ENCODE measurements at regions not wholly inside any gene's neighbourhood (a gene's known extent, or its start where the extent isn't known, plus 50 kb on each side); places are given as distances from the start of the nearest gene placed in this dataset.

DNA sequence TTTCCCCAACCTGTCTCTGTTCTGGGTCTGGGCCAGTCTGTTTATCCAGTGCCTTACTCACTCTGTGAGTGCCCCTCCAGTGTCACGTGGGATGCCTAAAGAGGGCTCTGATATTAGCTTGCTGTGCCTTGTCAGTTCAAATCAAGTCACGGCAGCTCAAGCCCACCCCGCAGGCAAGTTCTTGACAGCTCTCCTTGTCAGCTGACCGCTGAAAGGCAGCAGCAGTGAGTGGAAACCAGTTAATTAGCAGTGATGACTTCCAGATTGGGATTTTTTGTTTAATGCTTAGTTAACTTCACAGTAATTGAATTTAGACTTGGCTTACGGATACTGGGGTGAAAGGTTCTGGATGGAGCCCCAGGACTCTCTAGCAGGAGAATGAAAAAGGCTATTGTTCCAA, 210.1 kb downstream of the PSAT1 start:
- no peak for DNase-seq

DNA sequence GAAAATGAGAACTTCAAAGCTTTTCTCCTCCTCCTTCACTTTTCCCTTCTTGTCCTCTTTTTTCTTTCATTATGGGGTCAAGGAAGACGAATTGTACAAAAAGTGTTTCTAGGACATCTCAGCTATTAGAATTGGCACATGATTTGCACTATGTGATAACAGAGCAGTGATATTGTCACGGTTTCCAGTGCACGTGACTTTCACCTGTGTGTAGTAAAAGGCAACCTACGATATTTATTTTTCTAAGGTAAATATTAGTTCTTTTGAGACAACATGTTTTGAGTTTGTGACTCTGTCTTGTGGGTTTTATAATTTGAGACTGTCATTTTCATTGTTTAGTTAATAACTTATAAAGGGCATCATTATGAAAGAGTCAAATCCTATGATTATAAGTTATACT, 213.1 kb downstream of the PSAT1 start:
- no peak for DNase-seq

DNA sequence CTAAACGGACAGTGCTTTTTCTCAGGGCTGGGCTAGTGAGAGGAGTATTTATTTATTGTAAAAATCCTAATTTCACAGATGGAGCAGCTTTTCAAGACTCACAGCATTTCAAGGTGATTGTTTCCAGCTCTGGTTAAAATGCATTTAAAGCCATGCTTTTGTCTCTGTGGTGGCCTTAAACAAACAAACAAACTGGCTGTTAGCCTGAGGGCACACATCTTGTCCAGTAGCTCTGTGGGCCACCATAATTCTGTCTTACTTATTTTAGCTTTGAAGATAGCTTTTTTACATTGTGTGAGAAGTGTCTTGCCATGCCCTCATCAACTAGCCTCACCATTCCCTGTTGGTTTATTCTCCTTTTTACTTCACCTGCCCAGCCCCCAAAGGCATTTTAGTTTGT, 218.2 kb downstream of the PSAT1 start:
- DNase-seq = no peak

DNA sequence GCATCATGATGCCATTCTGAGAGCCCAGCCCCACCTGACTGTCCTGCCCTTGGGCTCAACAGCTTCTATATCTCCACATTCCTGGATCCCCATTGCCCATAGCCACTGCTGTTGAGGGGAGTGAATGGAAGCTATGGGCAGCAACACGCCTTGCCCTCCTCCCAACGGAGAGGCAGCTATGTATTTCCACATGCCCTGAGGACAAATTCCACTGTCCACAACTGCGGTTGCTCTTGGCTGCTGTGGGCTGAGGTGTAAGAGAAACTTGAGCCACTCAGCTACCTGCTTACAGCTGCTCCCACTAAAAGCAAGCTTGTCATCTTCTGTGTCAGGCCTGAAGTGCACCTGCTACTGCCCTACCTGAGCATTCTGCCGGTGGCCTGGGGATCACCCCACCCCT, 222.9 kb downstream of the PSAT1 start:
- no peak for DNase-seq

DNA sequence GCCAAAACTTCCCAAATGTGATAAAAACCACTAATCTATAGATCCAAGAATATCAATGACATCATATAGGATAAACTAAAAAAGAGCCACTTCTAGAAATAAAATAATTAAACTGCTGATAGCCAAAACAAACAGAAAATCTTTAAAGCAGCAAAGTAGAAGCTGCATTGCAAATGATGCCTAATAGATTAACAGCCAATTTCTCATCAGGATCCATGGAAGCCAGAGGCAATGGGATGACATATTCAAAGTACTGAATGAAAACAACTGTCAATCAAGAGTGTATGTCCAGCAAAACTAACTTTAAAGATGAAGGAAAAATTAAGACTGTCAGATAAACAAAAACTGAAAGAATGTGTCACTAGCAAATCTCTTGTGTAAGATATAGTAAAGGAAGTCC, 224.8 kb downstream of the PSAT1 start:
- DNase-seq = no peak

DNA sequence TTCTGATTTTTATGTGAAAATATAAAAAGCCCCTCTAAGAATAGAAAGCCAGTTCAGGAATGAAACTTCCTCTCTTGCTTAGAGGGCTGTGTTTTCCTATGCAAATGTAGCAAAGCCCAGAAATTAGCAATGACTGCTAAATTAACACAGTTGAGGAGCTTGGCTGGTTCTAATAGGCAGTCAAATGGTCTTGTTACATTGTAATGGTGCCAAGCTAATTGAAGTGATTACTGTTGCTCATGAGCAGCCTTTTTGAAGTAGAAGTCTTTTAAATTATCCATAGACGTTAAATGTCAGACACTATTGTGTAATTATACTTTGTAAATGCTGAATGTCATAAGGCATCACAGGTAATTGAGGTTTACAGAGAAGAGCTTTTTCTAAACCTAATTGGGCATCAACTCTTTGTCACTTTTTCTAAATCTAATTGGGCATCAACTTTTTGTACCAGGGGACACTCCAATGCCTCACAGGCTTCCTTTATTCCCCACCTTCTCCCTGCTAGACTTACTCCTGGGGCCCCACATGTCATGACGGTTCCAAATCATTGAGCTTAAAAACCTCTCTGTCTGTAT, 229.1 kb downstream of the PSAT1 start:
- DNase-seq = no peak

DNA sequence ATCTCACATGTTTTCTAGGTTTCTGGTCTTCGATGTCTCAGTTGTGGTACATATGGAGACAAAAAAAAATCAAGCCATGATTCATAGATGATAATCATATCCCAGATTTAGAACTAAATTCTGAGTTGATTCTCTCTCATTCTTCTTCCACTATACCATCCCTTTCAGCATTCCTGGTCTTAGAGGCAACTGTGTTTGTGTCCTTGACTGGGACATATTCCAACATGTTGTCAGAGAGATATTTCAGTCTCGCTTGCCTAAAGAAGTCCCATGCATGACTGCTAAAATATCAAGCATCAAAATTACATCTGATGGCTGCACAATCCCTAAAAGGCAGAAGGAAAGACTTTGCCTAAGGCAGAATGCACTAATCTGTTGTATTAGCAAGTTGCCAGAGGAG, 236.6 kb downstream of the PSAT1 start:
- no peak for DNase-seq

DNA sequence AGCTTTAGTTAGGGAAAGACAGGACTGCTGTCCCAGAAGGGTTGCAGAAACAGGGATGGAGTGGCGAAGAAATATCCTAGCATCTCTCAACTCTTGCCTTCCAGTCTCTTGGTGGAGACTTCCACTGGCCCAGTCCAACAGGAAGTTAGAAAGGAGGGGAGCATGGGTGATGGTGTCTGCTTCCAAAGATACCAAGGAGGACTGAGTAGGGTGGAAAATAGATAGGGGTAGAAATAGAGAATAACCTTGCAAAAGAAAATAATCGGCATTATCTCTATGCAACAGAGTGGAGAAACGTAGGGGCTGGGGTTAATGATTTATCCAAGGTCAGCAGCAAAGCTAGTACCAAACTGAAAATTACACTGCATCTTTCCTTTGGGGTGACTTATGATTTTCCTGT, 242.3 kb downstream of the PSAT1 start:
- DNase-seq = no peak

DNA sequence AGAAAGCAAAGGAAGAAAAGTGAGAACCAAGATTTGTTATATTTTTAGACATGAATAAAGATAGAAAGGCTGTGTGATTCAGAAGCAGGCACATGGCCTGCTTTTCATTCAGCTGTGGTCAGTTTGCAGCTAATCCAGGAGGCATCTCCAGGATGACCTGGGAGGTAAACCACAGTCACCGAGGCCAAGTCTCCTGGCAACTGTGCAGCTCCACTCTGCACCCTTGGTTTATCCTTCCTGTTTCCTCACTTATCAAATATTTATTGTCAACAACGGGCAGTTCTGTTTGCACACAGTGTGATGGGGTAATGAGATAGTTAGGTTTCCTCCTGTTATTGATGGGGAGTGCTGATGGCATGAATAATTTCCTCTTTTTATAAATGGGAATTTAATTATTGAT, 243.0 kb downstream of the PSAT1 start:
- peak; percentile 21 for DNase-seq

DNA sequence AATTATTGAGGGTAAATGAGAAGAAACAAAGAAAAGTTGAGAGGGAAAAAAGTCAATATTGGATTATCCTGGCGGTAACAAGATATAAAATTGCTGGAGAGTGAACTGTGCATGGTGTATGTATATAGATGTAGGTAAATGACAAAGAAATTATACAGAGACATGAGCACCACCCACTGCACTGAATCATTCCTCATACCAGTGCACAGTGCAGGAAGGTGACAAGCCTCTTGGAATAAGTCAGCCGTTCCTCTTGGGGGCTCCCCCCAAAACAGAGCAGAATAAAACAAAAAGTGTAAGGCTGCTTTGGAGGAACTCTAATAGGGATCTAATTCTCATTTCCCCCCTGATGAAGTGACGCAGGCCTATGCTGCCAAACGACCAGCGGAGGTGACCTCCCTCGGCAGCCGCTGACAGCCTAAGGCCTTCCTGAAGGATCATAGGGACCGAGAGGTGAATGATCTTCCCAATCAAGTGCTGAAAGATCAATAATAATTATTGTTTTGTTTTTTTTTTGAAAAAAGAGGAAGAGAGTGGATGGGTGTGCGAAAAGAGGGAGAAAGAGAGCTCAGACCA, 245.0 kb downstream of the PSAT1 start:
- DNase-seq = no peak

DNA sequence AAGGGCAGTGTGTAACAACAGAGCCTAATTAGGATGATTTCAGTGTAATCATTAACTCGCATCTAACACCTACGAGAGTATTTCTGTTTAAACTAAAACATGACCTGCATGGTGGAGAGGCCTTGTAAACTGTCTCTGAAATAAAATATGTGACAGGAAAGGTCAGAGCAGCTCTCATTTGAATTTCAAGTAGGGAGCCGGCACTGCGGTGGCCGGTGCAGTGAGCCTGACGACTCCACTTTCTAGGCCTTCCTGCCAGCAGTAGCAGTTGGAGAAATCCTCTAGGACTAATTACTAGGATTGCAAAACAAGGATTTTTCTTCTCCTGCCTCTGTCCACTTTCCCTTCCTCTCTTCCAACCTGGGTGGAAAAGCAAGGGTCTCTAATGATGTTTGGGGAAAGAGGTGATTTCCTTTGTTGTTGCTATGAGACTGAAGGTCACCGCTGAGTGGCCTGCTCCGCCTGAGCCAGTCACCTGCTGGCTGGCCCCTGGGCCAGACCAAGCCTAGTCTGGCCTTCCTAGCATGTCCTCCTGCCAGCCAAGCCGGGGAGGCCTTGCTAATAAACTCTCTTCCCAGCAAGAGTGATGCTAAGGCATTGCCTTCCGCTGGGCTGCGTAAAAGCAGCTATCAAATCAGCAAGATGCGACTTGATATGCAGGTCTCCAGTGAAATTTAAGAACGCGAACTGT, 245.7 kb downstream of the PSAT1 start:
- DNase-seq = no peak

DNA sequence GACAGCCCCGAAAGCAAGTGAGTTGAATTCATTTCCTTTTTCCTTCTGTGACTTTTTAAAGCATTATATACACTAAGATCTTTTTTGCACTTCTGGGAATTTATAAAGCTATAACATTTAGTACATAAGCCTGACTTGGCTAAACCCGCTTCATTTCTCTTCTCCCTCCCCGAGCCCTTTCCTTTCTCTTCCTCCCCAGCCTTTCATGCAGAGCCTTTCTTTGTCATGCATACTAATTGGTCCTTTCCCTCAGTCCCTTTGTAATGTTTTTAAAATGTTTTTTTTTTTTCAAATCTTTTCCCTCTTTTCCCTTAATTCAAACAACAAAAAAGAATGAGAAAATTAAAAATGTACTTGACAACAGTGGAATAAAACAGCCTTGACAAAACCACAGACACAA, 246.4 kb downstream of the PSAT1 start:
- DNase-seq = no peak

DNA sequence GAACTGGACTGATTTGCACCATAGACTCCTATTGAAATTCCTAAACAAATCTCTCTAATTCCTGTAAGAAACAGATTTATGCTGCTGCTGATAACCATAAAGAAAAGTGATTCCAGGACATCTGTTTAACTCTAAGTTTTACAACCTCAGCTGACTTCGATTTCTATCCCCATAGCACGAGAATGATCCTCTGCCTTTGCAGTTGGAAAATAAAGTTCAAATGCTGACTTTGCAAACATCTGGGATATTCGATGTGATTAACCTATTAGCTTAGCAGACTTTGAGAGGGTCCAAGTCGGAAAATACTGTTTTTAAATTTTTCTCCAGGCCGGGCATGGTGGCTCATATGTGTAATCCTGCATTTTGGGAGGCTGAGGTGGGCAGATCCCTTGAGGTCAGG, 247.3 kb downstream of the PSAT1 start:
- DNase-seq = no peak

DNA sequence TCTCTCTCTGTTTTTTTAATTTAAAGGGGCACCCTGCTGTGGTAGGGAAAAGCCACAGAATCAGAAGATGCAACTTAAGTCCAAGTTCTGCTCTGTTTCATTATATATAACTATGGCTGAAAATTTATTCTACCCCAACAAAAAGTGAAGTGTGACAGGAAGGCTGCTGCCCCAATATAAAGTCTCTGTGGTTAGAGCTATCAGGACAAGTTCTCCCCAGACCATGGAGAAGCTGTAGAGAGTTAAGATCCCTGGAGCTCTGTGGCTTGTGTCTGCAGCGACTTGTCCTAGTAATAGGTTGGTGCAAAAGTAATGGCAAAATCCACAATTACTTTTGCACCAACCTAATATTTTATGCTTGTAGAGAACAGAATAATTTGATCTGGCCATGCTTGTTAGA, 250.9 kb downstream of the PSAT1 start:
- DNase-seq = no peak

DNA sequence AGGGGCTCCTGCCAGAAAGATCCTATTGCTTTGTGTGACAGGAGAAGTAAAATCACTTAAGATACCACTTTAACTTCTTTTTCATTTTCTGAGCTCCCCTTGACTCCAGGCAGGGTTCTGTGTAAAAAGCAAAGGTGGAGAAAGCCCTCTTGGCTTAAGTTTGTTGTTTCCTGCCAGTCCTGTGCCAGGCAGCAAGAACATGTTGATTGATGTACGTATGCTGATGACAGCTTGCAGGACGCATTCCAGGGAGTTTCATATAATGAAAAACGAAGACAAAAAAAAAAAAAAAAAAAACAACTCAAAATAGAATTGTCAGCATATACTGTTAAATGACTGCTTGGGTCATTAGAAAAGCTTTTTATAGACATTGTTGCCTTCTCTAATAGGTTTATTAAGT, 251.7 kb downstream of the PSAT1 start:
- no peak for DNase-seq

DNA sequence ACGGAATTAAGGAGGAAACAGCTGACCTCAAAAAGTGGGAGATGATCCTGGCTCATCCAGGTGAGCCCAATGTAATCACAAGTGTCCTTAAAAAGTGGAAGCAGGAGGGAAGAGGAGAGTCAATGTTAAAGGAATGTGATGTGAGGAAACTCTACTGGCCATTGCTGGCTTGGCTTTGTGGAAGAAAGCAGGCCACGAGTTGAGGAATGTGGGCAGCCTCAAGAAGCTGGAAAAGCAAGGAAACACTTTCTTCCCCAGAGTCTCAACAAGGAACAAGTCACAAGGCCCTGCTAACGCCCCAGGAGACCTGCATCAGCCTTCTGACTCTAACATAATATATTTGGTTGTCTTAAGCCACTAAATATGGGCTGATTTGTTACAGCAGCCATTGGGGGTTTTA, 252.8 kb downstream of the PSAT1 start:
- DNase-seq = no peak

DNA sequence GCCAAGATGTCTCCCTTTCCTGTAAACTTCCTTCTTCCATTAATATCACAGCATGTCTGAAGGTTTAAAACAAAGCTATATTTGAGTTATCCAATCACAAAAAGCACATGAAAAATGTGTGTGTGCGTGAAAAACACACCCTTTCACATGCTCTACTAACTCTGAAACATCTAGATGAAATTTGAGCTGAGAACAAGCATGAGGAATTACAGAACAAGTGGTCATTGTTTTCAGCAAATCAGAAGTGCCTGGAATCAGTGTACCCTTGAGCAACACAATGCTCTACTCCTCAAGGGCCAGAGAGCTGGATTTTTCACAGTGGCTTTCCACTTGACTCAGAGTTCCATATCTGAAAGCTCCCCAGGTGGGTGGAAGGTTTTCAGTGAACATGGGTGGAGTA, 255.9 kb downstream of the PSAT1 start:
- DNase-seq = peak; percentile 30

DNA sequence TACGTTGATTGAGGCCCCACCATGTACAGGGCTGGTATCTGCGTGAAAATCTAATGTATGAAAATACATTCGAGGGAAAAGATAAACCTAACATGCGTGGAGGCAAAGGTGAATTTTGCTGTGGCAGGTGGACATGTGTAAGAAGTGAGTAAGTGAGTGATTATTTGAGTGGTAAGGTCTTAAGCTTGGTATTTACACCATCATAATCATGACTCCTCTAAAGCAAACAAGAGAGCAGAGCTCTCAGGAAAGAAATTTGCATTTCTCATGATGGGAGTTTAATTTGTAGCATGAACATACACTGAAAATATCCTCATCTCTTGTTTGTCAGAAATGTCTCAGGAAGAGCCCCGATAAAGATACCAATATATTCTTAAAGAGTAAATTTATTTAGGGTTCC, 260.6 kb downstream of the PSAT1 start:
- no peak for DNase-seq

DNA sequence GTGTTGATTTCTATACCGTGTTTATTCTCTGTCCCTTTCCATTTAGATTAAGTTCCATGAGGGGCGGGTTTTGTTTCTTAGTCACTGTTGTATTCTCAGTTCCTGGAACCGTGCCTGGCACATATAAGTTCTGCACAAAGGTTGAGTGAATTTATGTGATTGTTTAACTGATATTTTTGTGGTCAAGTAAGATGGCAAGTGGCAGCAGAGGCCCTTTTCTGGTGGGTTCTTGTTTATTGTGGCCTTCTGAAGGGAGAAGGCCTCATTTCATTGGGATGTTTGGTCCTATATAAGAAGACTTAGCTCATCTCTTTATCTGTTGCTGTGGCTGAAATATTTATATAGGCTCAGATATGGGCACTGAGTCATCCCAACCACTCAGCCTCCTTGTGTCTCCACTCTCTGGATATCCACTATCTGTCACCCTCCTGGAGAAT, 262.5 kb downstream of the PSAT1 start:
- DNase-seq = no peak

DNA sequence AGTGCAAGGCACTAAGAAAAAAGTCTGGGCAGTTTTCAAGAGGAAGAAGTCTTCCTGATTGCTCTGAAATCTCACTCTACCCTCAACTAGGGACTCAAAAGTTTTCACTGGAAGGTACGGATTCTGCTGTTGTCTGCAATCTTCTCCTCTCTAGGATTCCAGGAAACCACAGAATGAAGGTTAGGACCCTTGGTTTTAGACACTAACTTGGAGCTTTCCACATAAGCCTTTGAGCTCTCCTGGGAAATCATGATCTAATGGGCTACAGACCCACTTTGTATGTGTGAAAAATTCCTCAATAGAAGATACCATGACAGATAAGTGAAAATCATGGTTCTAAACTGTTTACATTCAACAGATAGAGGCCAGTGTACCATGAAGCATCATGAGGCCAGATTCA, 265.1 kb downstream of the PSAT1 start:
- DNase-seq = no peak

DNA sequence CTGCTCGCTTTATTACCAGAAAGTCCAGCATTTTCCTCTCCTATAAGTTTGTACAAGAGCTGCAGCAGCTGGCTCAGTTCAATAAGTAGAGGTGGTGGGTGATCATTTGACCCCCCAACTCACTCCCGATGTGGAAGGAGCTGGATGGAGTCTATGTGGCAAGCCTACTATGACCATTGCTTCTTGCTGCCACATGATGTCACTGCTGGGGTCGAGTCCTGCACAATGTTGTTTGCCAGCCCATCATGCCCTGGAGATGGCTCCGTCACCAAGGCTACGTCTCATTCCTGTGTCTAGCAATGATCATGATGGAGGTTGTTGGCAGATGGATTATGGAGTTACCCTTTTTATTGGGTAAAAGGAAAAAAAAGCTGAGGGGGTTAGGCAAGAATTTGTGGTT, 266.3 kb downstream of the PSAT1 start:
- no peak for DNase-seq

DNA sequence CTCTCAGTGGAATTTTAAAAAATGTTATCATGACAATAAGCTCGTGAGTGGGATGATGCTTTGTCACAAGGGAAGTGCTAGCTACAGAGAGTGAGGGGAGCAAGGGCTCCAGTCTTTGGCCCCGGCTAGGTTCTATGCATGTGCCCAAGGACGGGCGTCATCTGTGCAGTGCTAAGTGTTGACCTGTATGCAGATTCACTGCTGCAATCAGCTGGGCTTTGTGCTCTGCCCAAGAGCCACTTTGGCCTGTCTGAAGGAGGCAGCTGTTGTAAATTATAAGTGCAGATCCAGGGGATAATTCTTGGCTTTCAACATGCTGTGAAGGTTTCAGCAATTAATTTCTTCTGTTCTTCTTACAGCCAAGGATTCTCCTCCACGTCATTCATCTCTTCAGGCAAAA, 268.6 kb downstream of the PSAT1 start:
- DNase-seq = no peak

DNA sequence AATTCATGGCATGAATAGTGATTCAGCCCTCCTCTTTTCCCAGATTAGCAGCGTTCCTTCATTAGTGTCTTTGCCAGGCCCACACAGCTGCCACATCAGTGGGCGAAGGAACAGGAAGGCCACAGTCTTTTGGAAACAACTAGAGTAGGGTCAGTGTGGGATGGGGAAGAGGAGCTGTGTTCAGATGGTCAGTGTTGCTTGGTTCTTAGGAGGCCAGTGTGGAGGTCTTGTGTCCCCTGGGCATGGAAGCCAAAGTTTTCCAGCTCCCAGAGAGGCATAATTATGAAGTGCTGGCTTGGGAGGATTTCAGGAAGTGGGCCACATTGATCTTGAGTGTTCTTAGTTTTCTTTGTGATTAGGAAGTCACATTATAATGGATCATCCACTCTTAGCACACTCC, 269.6 kb downstream of the PSAT1 start:
- no peak for DNase-seq

DNA sequence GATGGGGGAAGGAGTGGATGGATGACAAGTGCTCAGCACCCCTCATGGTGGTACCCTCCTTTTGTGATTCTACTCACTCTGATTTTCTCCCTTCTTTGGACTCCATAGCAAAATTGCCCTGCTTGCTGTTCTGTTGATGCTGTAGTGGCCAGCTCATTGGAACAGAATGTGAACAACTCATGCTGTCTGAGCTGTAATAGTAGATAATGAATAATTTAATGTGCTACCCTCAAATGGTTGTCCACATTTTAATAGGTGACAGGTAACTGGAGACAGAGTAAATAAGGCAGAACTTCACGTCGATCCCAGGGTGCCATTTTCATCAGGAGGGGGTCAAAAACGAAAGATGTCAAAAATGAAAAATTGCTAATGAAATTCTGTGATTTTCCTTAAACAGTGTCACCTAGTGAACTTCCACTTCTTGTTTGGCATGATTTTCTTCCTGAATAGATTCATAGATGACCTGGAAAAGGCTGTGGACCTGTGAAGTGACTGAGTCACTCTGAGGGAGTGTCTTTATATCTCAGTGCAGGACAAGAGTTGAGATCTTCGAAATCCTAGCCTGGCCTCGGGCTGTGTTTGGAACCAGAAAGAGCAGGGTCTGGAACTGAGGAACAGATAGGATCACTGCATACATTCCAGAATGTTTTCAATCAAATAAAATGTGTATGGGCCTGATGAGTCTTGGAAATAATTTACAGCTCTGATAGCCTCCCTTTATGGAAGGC, 270.2 kb downstream of the PSAT1 start:
- no peak for DNase-seq
